ENCODE measurements at regions not wholly inside any gene's neighbourhood (a gene's known extent, or its start where the extent isn't known, plus 50 kb on each side); places are given as distances from the start of the nearest gene placed in this dataset.

GRCh38 chr1:81446000-81446669, 354.6 kb upstream of the ADGRL2 start:
- Histone ChIP-seq H3K27ac (ENCODE audit: low read depth, low read length) (no peak overlapping the region), H3K9me3 (ENCODE audit: low read length) (no peaks in the 10 kb centered on the region), H3K4me1 (ENCODE audit: insufficient read depth, low read length) (no peaks in the 10 kb centered on the region), H3K36me3 (ENCODE audit: insufficient read depth, low read length) (no peaks in the 10 kb centered on the region), H3K27me3 (ENCODE audit: control insufficient read depth in 1 of 2, insufficient read depth in 2 of 2, low read length in 2 of 2) (no peaks in the 10 kb centered on the region), H3K9ac (ENCODE audit: low read length) (no peak overlapping the region), H3K4me3 (ENCODE audit: low read depth in 1 of 2, low read length in 2 of 2) (no peak overlapping the region)

DNA sequence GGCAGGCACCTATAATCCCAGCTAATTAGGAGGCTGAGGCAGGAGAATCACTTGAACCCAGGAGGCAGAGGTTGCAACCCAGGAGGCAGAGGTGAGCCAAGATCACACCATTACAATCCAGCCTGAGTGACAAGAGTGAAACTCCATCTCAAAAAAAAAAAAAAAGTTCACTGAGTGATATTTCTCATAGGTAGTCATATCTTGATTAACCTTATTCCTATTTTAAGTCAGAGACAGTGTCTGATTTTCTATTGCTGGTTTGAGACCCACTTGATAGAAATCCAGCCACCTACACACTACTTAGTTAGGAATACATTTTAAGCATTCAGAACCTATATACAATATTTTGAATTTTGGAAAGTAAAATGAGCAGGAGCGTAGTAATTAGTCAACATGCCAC, 357.4 kb upstream of the ADGRL2 start:
- H3K9ac ChIP-seq (ENCODE audit: low read length) = no peak overlapping the region
- H3K4me3 ChIP-seq (ENCODE audit: low read depth in 1 of 2, low read length in 2 of 2) = no peak overlapping the region
- no peaks in the 10 kb centered on the region for H3K9me3 ChIP-seq (ENCODE audit: low read length)
- no peaks in the 10 kb centered on the region for H3K27me3 ChIP-seq (ENCODE audit: control insufficient read depth in 1 of 2, insufficient read depth in 2 of 2, low read length in 2 of 2)
- H3K36me3 ChIP-seq (ENCODE audit: insufficient read depth, low read length) = no peaks in the 10 kb centered on the region
- no peak overlapping the region for H3K27ac ChIP-seq (ENCODE audit: low read depth, low read length)
- H3K4me1 ChIP-seq (ENCODE audit: insufficient read depth, low read length) = no peaks in the 10 kb centered on the region

DNA sequence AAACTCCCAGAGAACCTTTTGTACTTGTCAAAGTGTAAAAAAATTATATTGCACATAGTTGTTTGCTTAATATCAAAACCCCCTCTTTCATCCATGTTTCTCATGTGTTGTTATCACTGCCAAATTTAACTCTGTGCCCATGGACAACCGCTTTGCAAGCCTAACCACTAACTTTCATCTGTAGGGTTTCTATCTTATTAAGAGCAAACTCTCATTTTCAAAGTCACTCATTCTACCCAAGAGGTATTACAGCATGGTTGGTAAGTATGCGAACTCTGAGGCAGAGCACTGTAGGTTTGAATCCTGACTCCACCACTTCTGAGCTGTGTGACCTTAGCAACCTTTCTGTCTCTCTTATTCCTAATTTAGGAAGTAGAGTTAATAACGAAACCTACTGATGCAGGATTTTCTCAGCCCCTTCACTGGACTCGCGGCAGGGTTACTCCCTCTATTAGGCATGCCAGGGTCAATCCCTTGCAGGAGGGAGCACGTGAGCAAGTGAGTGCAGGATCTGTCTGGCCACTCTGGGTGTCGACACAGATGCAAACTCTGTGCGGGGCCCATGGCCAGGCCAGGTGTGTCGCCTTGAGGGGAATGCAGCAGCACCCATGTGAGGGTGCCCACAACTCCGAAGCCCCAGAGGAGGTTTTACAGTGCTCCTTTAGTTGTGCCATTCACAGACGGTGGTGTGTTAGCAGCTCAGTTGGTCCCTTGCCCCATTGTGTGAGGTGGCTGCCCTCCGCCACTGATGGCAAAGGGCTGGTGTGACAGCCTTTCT, 361.5 kb upstream of the ADGRL2 start:
- Histone ChIP-seq H3K9me3 (ENCODE audit: low read length) (no peaks in the 10 kb centered on the region), H3K4me3 (ENCODE audit: low read depth in 1 of 2, low read length in 2 of 2) (no peak overlapping the region), H3K27ac (ENCODE audit: low read depth, low read length) (no peak overlapping the region), H3K36me3 (ENCODE audit: insufficient read depth, low read length) (no peaks in the 10 kb centered on the region), H3K4me1 (ENCODE audit: insufficient read depth, low read length) (no peaks in the 10 kb centered on the region), H3K27me3 (ENCODE audit: control insufficient read depth in 1 of 2, insufficient read depth in 2 of 2, low read length in 2 of 2) (no peaks in the 10 kb centered on the region), H3K9ac (ENCODE audit: low read length) (no peak overlapping the region)

- H3K9me3 ChIP-seq (ENCODE audit: low read length) = no peaks in the 10 kb centered on the region
- no peaks in the 10 kb centered on the region for H3K4me1 ChIP-seq (ENCODE audit: insufficient read depth, low read length)
- H3K4me3 ChIP-seq (ENCODE audit: low read depth in 1 of 2, low read length in 2 of 2) = no peak overlapping the region
- no peak overlapping the region for H3K9ac ChIP-seq (ENCODE audit: low read length)
- H3K36me3 ChIP-seq (ENCODE audit: insufficient read depth, low read length) = no peaks in the 10 kb centered on the region
- H3K27me3 ChIP-seq (ENCODE audit: control insufficient read depth in 1 of 2, insufficient read depth in 2 of 2, low read length in 2 of 2) = no peaks in the 10 kb centered on the region
- no peak overlapping the region for H3K27ac ChIP-seq (ENCODE audit: low read depth, low read length)
Measured at GRCh38 chr1:81437649-81438048, 363.1 kb upstream of the ADGRL2 start.

DNA sequence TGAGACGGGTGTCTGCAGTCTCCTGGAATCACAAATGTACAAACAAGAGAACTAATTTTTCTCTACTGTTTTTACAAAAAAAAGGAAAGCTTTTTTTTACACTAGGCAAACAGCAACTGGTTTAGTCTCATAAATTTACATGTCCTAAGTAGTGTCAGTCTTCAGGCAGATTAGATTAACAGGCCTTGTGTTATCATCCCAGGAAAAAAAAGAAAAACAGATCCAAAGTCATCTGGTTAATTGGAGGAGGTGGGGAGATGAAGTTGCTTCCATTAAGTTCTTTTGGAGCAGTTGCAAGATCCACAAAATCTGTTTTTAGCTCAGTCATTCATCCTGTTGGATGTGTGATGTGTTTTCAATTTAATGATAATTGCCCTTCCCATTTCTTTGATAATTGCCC, 363.5 kb upstream of the ADGRL2 start:
- H3K27ac ChIP-seq (ENCODE audit: low read depth, low read length) = no peak overlapping the region
- no peak overlapping the region for H3K4me3 ChIP-seq (ENCODE audit: low read depth in 1 of 2, low read length in 2 of 2)

DNA sequence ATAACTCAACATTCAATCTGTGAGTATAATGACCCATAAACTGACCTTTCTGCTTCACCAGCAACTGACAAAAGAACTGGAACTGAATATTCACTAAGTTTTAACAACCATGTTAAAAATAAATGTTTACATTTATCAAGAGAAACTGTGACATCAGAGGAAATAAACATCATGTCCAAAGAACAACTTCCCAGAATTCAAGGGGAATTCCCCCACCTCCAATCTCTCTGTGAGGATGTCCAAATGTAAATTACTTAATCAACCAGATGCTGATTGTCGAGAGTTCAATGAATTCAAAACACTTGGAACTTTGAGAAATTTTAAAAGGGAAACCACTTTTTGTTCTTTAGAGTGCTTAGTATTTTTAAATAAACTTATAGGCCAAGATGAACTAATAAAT, 365.6 kb upstream of the ADGRL2 start:
- H3K9me3 ChIP-seq (ENCODE audit: low read length) = no peaks in the 10 kb centered on the region
- no peaks in the 10 kb centered on the region for H3K27me3 ChIP-seq (ENCODE audit: control insufficient read depth in 1 of 2, insufficient read depth in 2 of 2, low read length in 2 of 2)
- H3K4me1 ChIP-seq (ENCODE audit: insufficient read depth, low read length) = no peaks in the 10 kb centered on the region
- H3K36me3 ChIP-seq (ENCODE audit: insufficient read depth, low read length) = no peaks in the 10 kb centered on the region
- H3K4me3 ChIP-seq (ENCODE audit: low read depth in 1 of 2, low read length in 2 of 2) = no peak overlapping the region
- H3K27ac ChIP-seq (ENCODE audit: low read depth, low read length) = no peak overlapping the region
- no peak overlapping the region for H3K9ac ChIP-seq (ENCODE audit: low read length)

More for the DNA sequence above, 363.5 kb upstream of the ADGRL2 start:
- H3K9me3 ChIP-seq (ENCODE audit: low read length) = no peaks in the 10 kb centered on the region
- H3K4me1 ChIP-seq (ENCODE audit: insufficient read depth, low read length) = no peaks in the 10 kb centered on the region
- no peaks in the 10 kb centered on the region for H3K27me3 ChIP-seq (ENCODE audit: control insufficient read depth in 1 of 2, insufficient read depth in 2 of 2, low read length in 2 of 2)
- no peaks in the 10 kb centered on the region for H3K36me3 ChIP-seq (ENCODE audit: insufficient read depth, low read length)
- H3K9ac ChIP-seq (ENCODE audit: low read length) = no peak overlapping the region

DNA sequence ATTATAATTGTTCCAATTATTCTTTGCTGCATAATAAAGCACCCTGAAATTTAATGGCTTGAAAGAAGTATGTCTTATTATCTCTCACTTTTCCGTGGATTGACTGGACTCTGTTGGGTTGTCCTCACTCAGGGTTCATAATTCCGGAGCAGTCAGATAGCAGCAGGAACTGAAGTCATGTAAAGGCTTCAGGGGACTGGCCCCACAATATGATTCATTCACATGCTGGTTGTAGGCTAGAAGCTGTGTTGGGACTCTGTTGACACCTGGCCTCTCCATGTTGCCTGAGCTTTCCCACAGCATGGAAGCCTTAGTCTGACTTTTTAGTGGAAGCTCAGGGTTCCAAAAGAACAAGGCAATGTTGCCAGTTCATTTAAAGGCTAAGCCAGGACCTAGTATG, 367.1 kb upstream of the ADGRL2 start:
- H3K27ac ChIP-seq (ENCODE audit: low read depth, low read length) = no peak overlapping the region
- no peaks in the 10 kb centered on the region for H3K27me3 ChIP-seq (ENCODE audit: control insufficient read depth in 1 of 2, insufficient read depth in 2 of 2, low read length in 2 of 2)
- H3K9me3 ChIP-seq (ENCODE audit: low read length) = no peaks in the 10 kb centered on the region
- H3K4me3 ChIP-seq (ENCODE audit: low read depth in 1 of 2, low read length in 2 of 2) = no peak overlapping the region
- H3K9ac ChIP-seq (ENCODE audit: low read length) = no peak overlapping the region
- no peaks in the 10 kb centered on the region for H3K36me3 ChIP-seq (ENCODE audit: insufficient read depth, low read length)
- no peaks in the 10 kb centered on the region for H3K4me1 ChIP-seq (ENCODE audit: insufficient read depth, low read length)

DNA sequence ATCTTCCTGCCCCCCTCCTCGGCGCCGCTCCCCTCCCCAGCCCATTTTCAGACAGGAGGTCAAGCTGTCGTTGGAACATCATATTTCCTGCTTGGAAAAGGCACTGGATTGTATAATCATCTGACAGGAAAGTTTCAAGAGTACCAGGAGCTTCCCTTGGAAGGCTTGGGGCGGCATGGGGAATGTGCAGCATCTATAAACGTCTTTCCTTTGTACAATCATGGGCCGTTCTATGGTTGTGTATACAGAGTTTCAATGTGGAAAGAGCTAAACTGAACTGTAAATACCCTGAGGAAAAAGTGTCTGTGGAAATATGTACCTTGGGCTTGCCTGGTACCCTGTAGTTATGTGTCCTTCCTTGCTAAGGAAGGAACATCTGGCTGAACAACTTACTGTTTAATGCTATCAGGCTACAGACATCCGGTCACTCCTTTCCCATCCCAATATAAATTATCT, 368.1 kb upstream of the ADGRL2 start:
- Histone ChIP-seq H3K4me3 (ENCODE audit: low read depth in 1 of 2, low read length in 2 of 2) (no peak overlapping the region), H3K36me3 (ENCODE audit: insufficient read depth, low read length) (no peaks in the 10 kb centered on the region), H3K4me1 (ENCODE audit: insufficient read depth, low read length) (no peaks in the 10 kb centered on the region), H3K27me3 (ENCODE audit: control insufficient read depth in 1 of 2, insufficient read depth in 2 of 2, low read length in 2 of 2) (no peaks in the 10 kb centered on the region), H3K9me3 (ENCODE audit: low read length) (no peaks in the 10 kb centered on the region), H3K27ac (ENCODE audit: low read depth, low read length) (no peak overlapping the region), H3K9ac (ENCODE audit: low read length) (no peak overlapping the region)

DNA sequence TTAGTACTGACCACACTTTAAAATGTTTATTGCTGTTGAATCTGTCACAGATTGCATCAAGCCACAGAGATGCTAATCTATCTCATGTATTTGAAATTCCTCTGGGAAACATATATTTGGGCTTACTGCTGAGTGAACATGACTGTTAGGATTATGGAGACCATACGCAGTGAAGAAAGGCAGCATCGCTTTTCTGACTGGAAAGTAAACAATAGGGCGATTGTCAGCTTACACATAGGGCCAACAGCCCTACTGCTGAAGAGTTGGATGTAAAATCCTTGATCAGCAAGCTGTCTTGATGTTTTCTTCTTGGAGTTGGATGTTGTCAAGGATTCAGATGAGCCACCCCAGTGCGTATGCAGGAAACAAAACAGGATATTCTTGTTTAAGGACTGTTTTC, 368.7 kb upstream of the ADGRL2 start:
- Histone ChIP-seq H3K36me3 (ENCODE audit: insufficient read depth, low read length) (no peaks in the 10 kb centered on the region), H3K4me3 (ENCODE audit: low read depth in 1 of 2, low read length in 2 of 2) (no peak overlapping the region), H3K27ac (ENCODE audit: low read depth, low read length) (no peak overlapping the region), H3K9me3 (ENCODE audit: low read length) (no peaks in the 10 kb centered on the region), H3K9ac (ENCODE audit: low read length) (no peak overlapping the region), H3K4me1 (ENCODE audit: insufficient read depth, low read length) (no peaks in the 10 kb centered on the region), H3K27me3 (ENCODE audit: control insufficient read depth in 1 of 2, insufficient read depth in 2 of 2, low read length in 2 of 2) (no peaks in the 10 kb centered on the region)

DNA sequence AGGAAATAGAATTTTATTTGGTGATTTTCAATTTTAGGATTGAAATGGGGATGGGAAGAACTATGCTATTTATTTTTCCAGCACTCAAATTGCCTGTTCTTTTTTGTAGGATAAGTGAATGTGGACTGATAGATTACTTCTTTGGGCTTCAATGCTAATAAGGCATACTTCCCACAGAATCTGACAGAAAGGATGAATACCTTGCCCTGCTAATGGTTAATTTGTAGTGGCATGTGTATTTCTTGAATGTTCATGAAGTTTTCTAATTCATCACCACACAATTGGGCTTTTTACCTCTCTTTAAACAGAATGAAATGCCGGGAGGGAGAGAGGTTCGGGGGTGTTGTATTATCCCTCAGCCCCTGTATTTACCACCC, 369.1 kb upstream of the ADGRL2 start:
- Histone ChIP-seq H3K9ac (ENCODE audit: low read length) (no peak overlapping the region), H3K4me1 (ENCODE audit: insufficient read depth, low read length) (no peaks in the 10 kb centered on the region), H3K27me3 (ENCODE audit: control insufficient read depth in 1 of 2, insufficient read depth in 2 of 2, low read length in 2 of 2) (no peaks in the 10 kb centered on the region), H3K4me3 (ENCODE audit: low read depth in 1 of 2, low read length in 2 of 2) (no peak overlapping the region), H3K36me3 (ENCODE audit: insufficient read depth, low read length) (no peaks in the 10 kb centered on the region), H3K27ac (ENCODE audit: low read depth, low read length) (no peak overlapping the region), H3K9me3 (ENCODE audit: low read length) (no peaks in the 10 kb centered on the region)

- Histone ChIP-seq H3K36me3 (ENCODE audit: insufficient read depth, low read length) (no peaks in the 10 kb centered on the region), H3K27ac (ENCODE audit: low read depth, low read length) (no peak overlapping the region)
Measured at GRCh38 chr1:81430955-81431623, 369.6 kb upstream of the ADGRL2 start.

More at GRCh38 chr1:81430955-81431623, 369.6 kb upstream of the ADGRL2 start:
- no peaks in the 10 kb centered on the region for H3K9me3 ChIP-seq (ENCODE audit: low read length)
- no peaks in the 10 kb centered on the region for H3K27me3 ChIP-seq (ENCODE audit: control insufficient read depth in 1 of 2, insufficient read depth in 2 of 2, low read length in 2 of 2)
- H3K9ac ChIP-seq (ENCODE audit: low read length) = no peak overlapping the region
- no peaks in the 10 kb centered on the region for H3K4me1 ChIP-seq (ENCODE audit: insufficient read depth, low read length)
- H3K4me3 ChIP-seq (ENCODE audit: low read depth in 1 of 2, low read length in 2 of 2) = no peak overlapping the region
